IMR-90 (cell line): ENCODE measurements at regions not wholly inside any gene's neighbourhood (a gene's known extent, or its start where the extent isn't known, plus 50 kb on each side); places are given as distances from the start of the nearest gene placed in this dataset.

Experiments used
- ATAC-seq: fragments of 200-7000 bp; cut with Tn5 transposase; 2 replicates; pipeline ENCODE4 v1.9.1; 2020; ENCODE audit warnings: low read depth, mild to moderate bottlenecking, moderate library complexity
- BruUV-seq: library from RNA; stranded (reverse); fragments of 400-500 nt; replicated peaks from 2 replicates; lab custom pipeline; 2021; lab: Mats Ljungman, UMichigan
- CTCF ChIA-PET: fragments of 300-600 bp; formaldehyde crosslinking; extraction: SDS; loops from one replicate; lab custom pipeline; 2021; ENCODE audit warnings: antibody characterized with exemption; lab: Yijun Ruan, JAX
- POLR2A ChIA-PET: fragments of 300-600 bp; sonication (Branson Sonifier 250); formaldehyde crosslinking; loops from one replicate; lab custom pipeline; 2022; ENCODE audit warnings: antibody characterized with exemption; ENCODE audit not compliant: unreplicated experiment; lab: Charles Lee
- DNase-seq: peaks from one replicate; pipeline ENCODE4 v3.0.0; 2013
- H2AFZ ChIP-seq: replicated peaks from 2 replicates; pipeline ENCODE3; 2013; ENCODE audit warnings: low read length, mild to moderate bottlenecking; ENCODE audit not compliant: poor library complexity
- H2AK5ac ChIP-seq: 2 replicates; pipeline ENCODE4 v1.6.1; 2013; ENCODE audit warnings: low read depth, low read length, inconsistent platforms
- H2AK9ac ChIP-seq: replicated peaks from 2 replicates; pipeline ENCODE3; 2013; ENCODE audit warnings: mild to moderate bottlenecking, low read depth, low read length, moderate library complexity; ENCODE audit not compliant: poor library complexity
- H2BK120ac ChIP-seq: 2 replicates; pipeline ENCODE4 v1.6.1; 2013; ENCODE audit warnings: low read depth, low read length, inconsistent platforms
- H2BK15ac ChIP-seq: 3 replicates; pipeline ENCODE4 v1.6.1; 2013; ENCODE audit warnings: low read depth, low read length, inconsistent platforms
- H2BK20ac ChIP-seq: 2 replicates; pipeline ENCODE4 v1.6.1; 2013; ENCODE audit warnings: low read depth, mild to moderate bottlenecking, inconsistent platforms, low read length, moderate library complexity
- H2BK5ac ChIP-seq: 2 replicates; pipeline ENCODE4 v1.6.1; 2013; ENCODE audit warnings: mild to moderate bottlenecking, low read depth, low read length, inconsistent platforms; ENCODE audit not compliant: poor library complexity, severe bottlenecking
- H3K14ac ChIP-seq: replicated peaks from 2 replicates; pipeline ENCODE4 v1.6.1; 2013; ENCODE audit warnings: low read depth, low read length, inconsistent platforms
- H3K18ac ChIP-seq: 2 replicates; pipeline ENCODE4 v1.6.1; 2013; ENCODE audit warnings: low read depth, low read length, control low read depth
- H3K23ac ChIP-seq: 2 replicates; pipeline ENCODE4 v1.6.1; 2013; ENCODE audit warnings: low read depth, low read length, inconsistent platforms
- H3K27ac ChIP-seq: 2 replicates; pipeline ENCODE4 v1.5.1; 2013; ENCODE audit warnings: mild to moderate bottlenecking, control low read depth, low read length; ENCODE audit not compliant: insufficient read depth
- H3K27me3 ChIP-seq: 2 replicates; pipeline ENCODE4 v1.6.1; 2013; ENCODE audit warnings: low read length; ENCODE audit not compliant: control insufficient read depth, insufficient read depth
- H3K36me3 ChIP-seq: 2 replicates; pipeline ENCODE4 v1.6.1; 2013; ENCODE audit warnings: low read length, mixed read lengths; ENCODE audit not compliant: control insufficient read depth, insufficient read depth
- H3K4ac ChIP-seq: 2 replicates; pipeline ENCODE4 v1.6.1; 2013; ENCODE audit warnings: low read depth, low read length, inconsistent platforms
- H3K4me1 ChIP-seq: 2 replicates; pipeline ENCODE4 v1.6.1; 2013; ENCODE audit warnings: low read length, mixed read lengths; ENCODE audit not compliant: control insufficient read depth, insufficient read depth
- H3K4me2 ChIP-seq: 2 replicates; pipeline ENCODE4 v1.6.1; 2013; ENCODE audit warnings: low read depth, mild to moderate bottlenecking, control low read depth, low read length, moderate library complexity
- H3K4me3 ChIP-seq: 2 replicates; pipeline ENCODE4 v1.5.1; 2013; ENCODE audit warnings: low read depth, mild to moderate bottlenecking, control low read depth, low read length, moderate library complexity; ENCODE audit not compliant: insufficient read depth
- H3K56ac ChIP-seq: 2 replicates; pipeline ENCODE4 v1.6.1; 2013; ENCODE audit warnings: low read length, inconsistent platforms; ENCODE audit not compliant: insufficient read depth; ENCODE audit errors: extremely low read depth
- H3K79me1 ChIP-seq, 2 experiments: 2 replicates each; pipeline ENCODE4 v1.6.1; 2013; ENCODE audit warnings: low read length in 2 of 2, inconsistent platforms in 1 of 2, low read depth in 1 of 2
- H3K9ac ChIP-seq: 2 replicates; pipeline ENCODE4 v1.6.1; 2013; ENCODE audit warnings: low read depth, low read length, control low read depth
- H3K9me1 ChIP-seq: 2 replicates; pipeline ENCODE4 v1.6.1; 2013; ENCODE audit warnings: low read length, inconsistent platforms; ENCODE audit not compliant: insufficient read depth
- H3K9me3 ChIP-seq: 2 replicates; pipeline ENCODE4 v1.6.1; 2013; ENCODE audit warnings: low read length; ENCODE audit not compliant: control insufficient read depth, insufficient read depth
- H4K20me1 ChIP-seq: 2 replicates; pipeline ENCODE4 v1.6.1; 2013; ENCODE audit warnings: low read length, inconsistent platforms; ENCODE audit not compliant: insufficient read depth
- H4K5ac ChIP-seq: 2 replicates; pipeline ENCODE4 v1.6.1; 2013; ENCODE audit warnings: mild to moderate bottlenecking, low read depth, low read length, control low read depth
- H4K8ac ChIP-seq, 2 experiments: 2 replicates each; pipeline ENCODE4 v1.6.1; 2013; ENCODE audit warnings: low read depth in 2 of 2, low read length in 2 of 2, control low read depth in 1 of 2, inconsistent platforms in 1 of 2
- H4K91ac ChIP-seq: 2 replicates; pipeline ENCODE4 v1.6.1; 2013; ENCODE audit warnings: low read depth, low read length, inconsistent platforms; ENCODE audit not compliant: insufficient read depth
- BHLHE40 ChIP-seq: fragments of 150-350 bp; IDR thresholded peaks from 2 replicates; pipeline ENCODE4 v1.6.1; 2016; ENCODE audit warnings: mild to moderate bottlenecking, low read depth, low read length
- CEBPB ChIP-seq: IDR thresholded peaks from 2 replicates; pipeline ENCODE4 v1.6.1; 2012; ENCODE audit warnings: low read depth, low read length, improper control_type of control experiment
- CHD1 ChIP-seq: IDR thresholded peaks from 2 replicates; pipeline ENCODE4 v1.6.1; 2012; ENCODE audit warnings: low read depth, low read length, improper control_type of control experiment
- CTCF ChIP-seq: conservative IDR thresholded peaks from 2 replicates; pipeline ENCODE4 v1.5.1; 2012; ENCODE audit warnings: mild to moderate bottlenecking, low read depth, low read length, improper control_type of control experiment
- ELK1 ChIP-seq: fragments of 150-350 bp; IDR thresholded peaks from 2 replicates; pipeline ENCODE4 v1.6.1; 2016; ENCODE audit warnings: low read depth, mild to moderate bottlenecking, low read length, moderate library complexity, borderline replicate concordance
- FOS ChIP-seq: fragments of 150-350 bp; IDR thresholded peaks from 2 replicates; pipeline ENCODE4 v1.6.1; 2016; ENCODE audit warnings: low read depth, low read length
- MAFK ChIP-seq: IDR thresholded peaks from 2 replicates; pipeline ENCODE4 v1.6.1; 2012; ENCODE audit warnings: low read depth, low read length, improper control_type of control experiment
- MAZ ChIP-seq: IDR thresholded peaks from 2 replicates; pipeline ENCODE4 v1.6.1; 2012; ENCODE audit warnings: low read depth, mild to moderate bottlenecking, low read length, improper control_type of control experiment, moderate library complexity, borderline replicate concordance
- MXI1 ChIP-seq: IDR thresholded peaks from 2 replicates; pipeline ENCODE4 v1.6.1; 2012; ENCODE audit warnings: low read depth, mild to moderate bottlenecking, low read length, moderate library complexity, borderline replicate concordance
- NFE2L2 ChIP-seq: fragments of 150-350 bp; IDR thresholded peaks from 2 replicates; pipeline ENCODE4 v1.6.1; 2016; ENCODE audit warnings: low read depth, mild to moderate bottlenecking, low read length
- POLR2A ChIP-seq: IDR thresholded peaks from 2 replicates; pipeline ENCODE4 v1.6.1; 2012; ENCODE audit warnings: mild to moderate bottlenecking, low read depth, low read length
- RAD21 ChIP-seq: IDR thresholded peaks from 2 replicates; pipeline ENCODE4 v1.6.1; 2012; ENCODE audit warnings: low read length, improper control_type of control experiment
- RCOR1 ChIP-seq: IDR thresholded peaks from 2 replicates; pipeline ENCODE4 v1.6.1; 2012; ENCODE audit warnings: mild to moderate bottlenecking, low read length, improper control_type of control experiment; ENCODE audit not compliant: insufficient replicate concordance
- RFX5 ChIP-seq: IDR thresholded peaks from 2 replicates; pipeline ENCODE4 v1.8.0; 2012; ENCODE audit warnings: low read depth, mild to moderate bottlenecking, low read length, moderate library complexity
- SMC3 ChIP-seq: fragments of 150-350 bp; IDR thresholded peaks from 2 replicates; pipeline ENCODE4 v1.6.1; 2016; ENCODE audit warnings: low read depth, mild to moderate bottlenecking, antibody characterized with exemption, low read length, moderate library complexity
- USF2 ChIP-seq: fragments of 150-350 bp; IDR thresholded peaks from 2 replicates; pipeline ENCODE4 v1.6.1; 2017; ENCODE audit warnings: mild to moderate bottlenecking, antibody characterized with exemption, low read length, low read depth
- WGBS, 2 experiments: methylation state at CpG; one replicate each; pipeline versions ENCODE4 v1.1.5 to v1.1.7; 2013; ENCODE audit warnings: missing lambda C conversion rate in 2 of 2; ENCODE audit not compliant: insufficient read length in 1 of 2; ENCODE audit errors: extremely low coverage in 2 of 2; 5-methylcytosine and 5-hydroxymethylcytosine counted together
- dilution Hi-C: fragments of 300-500 bp; cut with HindIII; formaldehyde crosslinking; loops from one replicate; pipeline ENCODE4 v1.14.3; 2018; ENCODE audit warnings: low sequenced_read_pairs; ENCODE audit not compliant: unreplicated experiment
- in situ Hi-C: fragments of 300-500 bp; cut with MboI; formaldehyde crosslinking; loops from 3 replicates; pipeline ENCODE4 v1.14.3; 2019; ENCODE audit warnings: low sequenced_read_pairs, inconsistent platforms, mixed read lengths
- intact Hi-C: fragments of 100-400 bp; cut with micrococcal nuclease; formaldehyde crosslinking; loops from 2 replicates; pipeline ENCODE4 v1.10.0; 2022

DNA sequence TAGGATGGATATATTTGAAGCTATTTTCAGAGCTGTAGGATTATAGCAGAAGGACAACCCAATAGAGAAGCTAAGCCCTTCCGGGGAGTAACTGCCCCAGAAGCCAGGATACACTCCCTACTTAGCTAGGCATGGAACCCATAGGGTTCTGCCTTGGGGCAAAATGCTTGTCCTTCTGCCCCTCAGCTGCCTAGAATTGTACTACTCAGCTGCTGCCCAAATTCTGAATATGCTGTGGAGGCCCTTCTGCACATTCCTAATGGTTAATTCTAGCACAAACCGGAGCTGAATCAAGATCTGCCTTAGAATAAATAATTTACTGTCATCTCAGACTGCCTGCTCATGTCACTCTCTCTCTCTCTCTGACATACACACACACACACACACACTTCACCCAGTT, 297.7 kb upstream of the VCX3A start:
- no peak for ATAC-seq
- dilution Hi-C loops: no loop called here

More for the DNA sequence above, 297.7 kb upstream of the VCX3A start:
- TF ChIP-seq RFX5: no peak
- no peak for TF ChIP-seq MAFK
- no peak for TF ChIP-seq USF2
- TF ChIP-seq CHD1: no peak
- no peak for TF ChIP-seq ELK1
- no peak for TF ChIP-seq MXI1
- TF ChIP-seq CTCF: no peak
- TF ChIP-seq CEBPB: no peak
- TF ChIP-seq POLR2A: no peak
- no peak for TF ChIP-seq RAD21
- no peak for TF ChIP-seq SMC3
- TF ChIP-seq MAZ: no peak
- no peak for TF ChIP-seq NFE2L2
- no peak for TF ChIP-seq RCOR1
- TF ChIP-seq BHLHE40: no peak
- TF ChIP-seq FOS: no peak
- H4K20me1 ChIP-seq: no peaks in the 10 kb centered on the region
- POLR2A ChIA-PET: no interaction called here
- no peak overlapping the region for H4K8ac ChIP-seq
- H2BK5ac ChIP-seq: no peak overlapping the region
- no peaks in the 10 kb centered on the region for H3K9me1 ChIP-seq
- H3K9ac ChIP-seq: no peak overlapping the region
- intact Hi-C loops: no loop called here
- no peak overlapping the region for H3K4me3 ChIP-seq
- DNase-seq: no peak
- no CpG with 5 or more reads among the region's 2 CpGs for WGBS, 2 experiments
- no peaks in the 10 kb centered on the region for H3K79me1 ChIP-seq
- no peak overlapping the region for H4K91ac ChIP-seq
- no peak overlapping the region for H3K18ac ChIP-seq
- no peak overlapping the region for H3K23ac ChIP-seq
- no peaks in the 10 kb centered on the region for H3K27me3 ChIP-seq
- no peak overlapping the region for H2BK20ac ChIP-seq
- no peak overlapping the region for H3K56ac ChIP-seq
- BruUV-seq: no TSS peak
- H2BK120ac ChIP-seq: no peak overlapping the region
- no peak overlapping the region for H2AK5ac ChIP-seq
- no peak overlapping the region for H3K27ac ChIP-seq
- in situ Hi-C loops: no loop called here
- CTCF ChIA-PET: no interaction called here
- H2AK9ac ChIP-seq: no peak overlapping the region
- 0 out of 2 replicates have a peak, but pooled peaks cover 2% of the 10 kb centered on the region for H3K9me3 ChIP-seq
- H3K36me3 ChIP-seq: no peaks in the 10 kb centered on the region
- no peak overlapping the region for H3K14ac ChIP-seq
- H3K4me2 ChIP-seq: no peak overlapping the region
- no peak overlapping the region for H3K4ac ChIP-seq
- no peak overlapping the region for H2AFZ ChIP-seq
- no peak overlapping the region for H4K5ac ChIP-seq
- H3K4me1 ChIP-seq: no peaks in the 10 kb centered on the region
- H2BK15ac ChIP-seq: no peak overlapping the region
